ENCODE measurements at regions not wholly inside any gene's neighbourhood (a gene's known extent, or its start where the extent isn't known, plus 50 kb on each side); places are given as distances from the start of the nearest gene placed in this dataset.

DNA sequence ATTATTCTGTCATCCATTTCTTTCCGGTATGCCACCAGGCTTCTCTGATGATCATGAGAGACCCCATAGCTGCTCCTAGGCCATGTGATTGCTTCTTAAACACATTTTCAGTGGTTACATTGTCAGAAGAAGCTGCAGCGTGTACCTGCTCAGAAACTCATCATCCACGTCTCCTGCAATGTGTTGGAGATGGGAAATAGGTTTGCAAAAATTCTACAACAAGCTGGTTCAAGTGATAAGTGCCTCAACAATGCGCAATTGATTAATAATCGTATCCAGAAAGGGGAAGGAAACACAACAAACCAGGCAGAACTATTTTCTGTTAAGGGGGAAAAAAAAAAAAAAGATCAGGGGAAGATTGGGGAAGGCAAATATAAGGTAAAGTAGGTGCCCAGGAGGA, 75.7 kb upstream of the THUMPD2 start (continued):
- TF ChIP-seq, protein P1, sequence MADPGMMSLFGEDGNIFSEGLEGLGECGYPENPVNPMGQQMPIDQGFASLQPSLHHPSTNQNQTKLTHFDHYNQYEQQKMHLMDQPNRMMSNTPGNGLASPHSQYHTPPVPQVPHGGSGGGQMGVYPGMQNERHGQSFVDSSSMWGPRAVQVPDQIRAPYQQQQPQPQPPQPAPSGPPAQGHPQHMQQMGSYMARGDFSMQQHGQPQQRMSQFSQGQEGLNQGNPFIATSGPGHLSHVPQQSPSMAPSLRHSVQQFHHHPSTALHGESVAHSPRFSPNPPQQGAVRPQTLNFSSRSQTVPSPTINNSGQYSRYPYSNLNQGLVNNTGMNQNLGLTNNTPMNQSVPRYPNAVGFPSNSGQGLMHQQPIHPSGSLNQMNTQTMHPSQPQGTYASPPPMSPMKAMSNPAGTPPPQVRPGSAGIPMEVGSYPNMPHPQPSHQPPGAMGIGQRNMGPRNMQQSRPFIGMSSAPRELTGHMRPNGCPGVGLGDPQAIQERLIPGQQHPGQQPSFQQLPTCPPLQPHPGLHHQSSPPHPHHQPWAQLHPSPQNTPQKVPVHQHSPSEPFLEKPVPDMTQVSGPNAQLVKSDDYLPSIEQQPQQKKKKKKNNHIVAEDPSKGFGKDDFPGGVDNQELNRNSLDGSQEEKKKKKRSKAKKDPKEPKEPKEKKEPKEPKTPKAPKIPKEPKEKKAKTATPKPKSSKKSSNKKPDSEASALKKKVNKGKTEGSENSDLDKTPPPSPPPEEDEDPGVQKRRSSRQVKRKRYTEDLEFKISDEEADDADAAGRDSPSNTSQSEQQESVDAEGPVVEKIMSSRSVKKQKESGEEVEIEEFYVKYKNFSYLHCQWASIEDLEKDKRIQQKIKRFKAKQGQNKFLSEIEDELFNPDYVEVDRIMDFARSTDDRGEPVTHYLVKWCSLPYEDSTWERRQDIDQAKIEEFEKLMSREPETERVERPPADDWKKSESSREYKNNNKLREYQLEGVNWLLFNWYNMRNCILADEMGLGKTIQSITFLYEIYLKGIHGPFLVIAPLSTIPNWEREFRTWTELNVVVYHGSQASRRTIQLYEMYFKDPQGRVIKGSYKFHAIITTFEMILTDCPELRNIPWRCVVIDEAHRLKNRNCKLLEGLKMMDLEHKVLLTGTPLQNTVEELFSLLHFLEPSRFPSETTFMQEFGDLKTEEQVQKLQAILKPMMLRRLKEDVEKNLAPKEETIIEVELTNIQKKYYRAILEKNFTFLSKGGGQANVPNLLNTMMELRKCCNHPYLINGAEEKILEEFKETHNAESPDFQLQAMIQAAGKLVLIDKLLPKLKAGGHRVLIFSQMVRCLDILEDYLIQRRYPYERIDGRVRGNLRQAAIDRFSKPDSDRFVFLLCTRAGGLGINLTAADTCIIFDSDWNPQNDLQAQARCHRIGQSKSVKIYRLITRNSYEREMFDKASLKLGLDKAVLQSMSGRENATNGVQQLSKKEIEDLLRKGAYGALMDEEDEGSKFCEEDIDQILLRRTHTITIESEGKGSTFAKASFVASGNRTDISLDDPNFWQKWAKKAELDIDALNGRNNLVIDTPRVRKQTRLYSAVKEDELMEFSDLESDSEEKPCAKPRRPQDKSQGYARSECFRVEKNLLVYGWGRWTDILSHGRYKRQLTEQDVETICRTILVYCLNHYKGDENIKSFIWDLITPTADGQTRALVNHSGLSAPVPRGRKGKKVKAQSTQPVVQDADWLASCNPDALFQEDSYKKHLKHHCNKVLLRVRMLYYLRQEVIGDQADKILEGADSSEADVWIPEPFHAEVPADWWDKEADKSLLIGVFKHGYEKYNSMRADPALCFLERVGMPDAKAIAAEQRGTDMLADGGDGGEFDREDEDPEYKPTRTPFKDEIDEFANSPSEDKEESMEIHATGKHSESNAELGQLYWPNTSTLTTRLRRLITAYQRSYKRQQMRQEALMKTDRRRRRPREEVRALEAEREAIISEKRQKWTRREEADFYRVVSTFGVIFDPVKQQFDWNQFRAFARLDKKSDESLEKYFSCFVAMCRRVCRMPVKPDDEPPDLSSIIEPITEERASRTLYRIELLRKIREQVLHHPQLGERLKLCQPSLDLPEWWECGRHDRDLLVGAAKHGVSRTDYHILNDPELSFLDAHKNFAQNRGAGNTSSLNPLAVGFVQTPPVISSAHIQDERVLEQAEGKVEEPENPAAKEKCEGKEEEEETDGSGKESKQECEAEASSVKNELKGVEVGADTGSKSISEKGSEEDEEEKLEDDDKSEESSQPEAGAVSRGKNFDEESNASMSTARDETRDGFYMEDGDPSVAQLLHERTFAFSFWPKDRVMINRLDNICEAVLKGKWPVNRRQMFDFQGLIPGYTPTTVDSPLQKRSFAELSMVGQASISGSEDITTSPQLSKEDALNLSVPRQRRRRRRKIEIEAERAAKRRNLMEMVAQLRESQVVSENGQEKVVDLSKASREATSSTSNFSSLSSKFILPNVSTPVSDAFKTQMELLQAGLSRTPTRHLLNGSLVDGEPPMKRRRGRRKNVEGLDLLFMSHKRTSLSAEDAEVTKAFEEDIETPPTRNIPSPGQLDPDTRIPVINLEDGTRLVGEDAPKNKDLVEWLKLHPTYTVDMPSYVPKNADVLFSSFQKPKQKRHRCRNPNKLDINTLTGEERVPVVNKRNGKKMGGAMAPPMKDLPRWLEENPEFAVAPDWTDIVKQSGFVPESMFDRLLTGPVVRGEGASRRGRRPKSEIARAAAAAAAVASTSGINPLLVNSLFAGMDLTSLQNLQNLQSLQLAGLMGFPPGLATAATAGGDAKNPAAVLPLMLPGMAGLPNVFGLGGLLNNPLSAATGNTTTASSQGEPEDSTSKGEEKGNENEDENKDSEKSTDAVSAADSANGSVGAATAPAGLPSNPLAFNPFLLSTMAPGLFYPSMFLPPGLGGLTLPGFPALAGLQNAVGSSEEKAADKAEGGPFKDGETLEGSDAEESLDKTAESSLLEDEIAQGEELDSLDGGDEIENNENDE (IDR thresholded peaks at IDR 0.05; ENCODE audit: insufficient replicate concordance, low read length): no peak
- TF ChIP-seq BRCA1 (IDR thresholded peaks at IDR 0.05; ENCODE audit: low read depth, low read length) (no peak), GTF2F1 (IDR thresholded peaks at IDR 0.05; ENCODE audit: borderline replicate concordance, low read depth, low read length) (no peak), YY1 (IDR thresholded peaks at IDR 0.05; ENCODE audit: low read depth, low read length) (no peak), POU5F1 (IDR thresholded peaks at IDR 0.05; ENCODE audit: low read depth, low read length) (no peak), SRF (IDR thresholded peaks at IDR 0.05; ENCODE audit: low read depth, low read length) (no peak)

All from H1 (cell line).